B cell (primary cell): ENCODE measurements at regions not wholly inside any gene's neighbourhood (a gene's known extent, or its start where the extent isn't known, plus 50 kb on each side); places are given as distances from the start of the nearest gene placed in this dataset.

ENCODE experiments used
- CTCF ChIP-seq: fragments of 200-600 bp; IDR thresholded peaks from one replicate; pipeline ENCODE4 v1.8.0; 2022; ENCODE audit warnings: antibody characterized with exemption, mild to moderate bottlenecking
- EZH2 ChIP-seq: IDR thresholded peaks from 2 replicates; pipeline ENCODE4 v1.6.1; 2012; ENCODE audit warnings: borderline replicate concordance, low read depth, mild to moderate bottlenecking, moderate library complexity, low read length; ENCODE audit not compliant: insufficient read depth, poor library complexity, severe bottlenecking

- TF ChIP-seq CTCF (no peak), EZH2 (no peak)
These were observed 618.7 kb downstream of the DNAH5 start for GRCh38 chr5:13325765-13326164.
